ENCODE measurements at regions not wholly inside any gene's neighbourhood (a gene's known extent, or its start where the extent isn't known, plus 50 kb on each side); places are given as distances from the start of the nearest gene placed in this dataset.

GRCh38 chr3:117723825-117724224 is 1014.2 kb downstream of the TUSC7 start:
- no peak for TF ChIP-seq FOSL1 (IDR thresholded peaks at IDR 0.05; ENCODE audit: insufficient read depth, low read depth, low read length)
- no peak for TF ChIP-seq CTCF (IDR thresholded peaks at IDR 0.05; ENCODE audit: control extremely low read depth in 1 of 3, insufficient read depth in 1 of 3, low read depth in 1 of 3, low read length in 3 of 3)
- TF ChIP-seq BACH1 (IDR thresholded peaks at IDR 0.05; ENCODE audit: low read length) = no peak
- no peak for TF ChIP-seq YY1 (IDR thresholded peaks at IDR 0.05; ENCODE audit: low read depth, low read length)
- no peak for TF ChIP-seq USF2 (IDR thresholded peaks at IDR 0.05; ENCODE audit: low read length)
- TF ChIP-seq RNF2 (IDR thresholded peaks at IDR 0.05; ENCODE audit: borderline replicate concordance, low read depth, low read length, missing control alignments, poor library complexity, severe bottlenecking) = no peak
